ENCODE measurements at regions not wholly inside any gene's neighbourhood (a gene's known extent, or its start where the extent isn't known, plus 50 kb on each side); places are given as distances from the start of the nearest gene placed in this dataset.

DNA sequence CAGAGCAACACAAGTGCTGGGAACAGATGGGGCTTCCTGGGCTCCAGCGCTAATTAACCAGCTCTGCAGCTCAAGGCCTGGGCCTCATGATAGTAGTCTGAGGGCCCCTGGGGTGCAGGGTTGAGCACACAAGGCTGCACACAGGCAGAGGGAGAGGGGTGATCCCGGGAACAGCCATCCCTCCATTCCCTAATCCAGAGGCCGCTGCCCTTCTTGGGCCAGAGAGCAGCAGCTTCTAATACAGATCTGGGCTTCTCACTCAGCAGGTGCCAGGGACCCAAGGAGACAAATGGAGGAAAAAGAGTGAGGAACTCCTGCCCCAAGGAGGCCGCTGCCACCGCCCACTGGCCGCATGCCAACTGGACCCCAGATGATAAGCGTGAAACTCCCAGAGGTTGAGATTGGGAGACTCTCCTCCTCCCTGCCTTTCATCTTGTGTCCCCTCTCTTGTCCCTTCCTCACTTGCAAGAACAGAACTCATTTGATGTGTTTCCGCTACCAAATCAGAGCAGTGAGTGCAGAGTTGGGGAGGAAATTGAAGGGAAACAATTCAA is 58.0 kb upstream of the IFNAR2 start:
- no peaks in the 10 kb centered on the region for H3K4me1 Mint-ChIP-seq (ENCODE audit: low read depth)
- no peak for DNase-seq (ENCODE audit: low spot score)
- H3K27me3 Mint-ChIP-seq (ENCODE audit: low read depth) = peaks cover 33% of the 10 kb centered on the region
- no peaks in the 10 kb centered on the region for H3K36me3 Mint-ChIP-seq (ENCODE audit: low read depth)
- H3K4me3 Mint-ChIP-seq = no peak overlapping the region
- no peaks in the 10 kb centered on the region for H3K9me3 Mint-ChIP-seq
- H3K27ac Mint-ChIP-seq = no peak overlapping the region

DNA sequence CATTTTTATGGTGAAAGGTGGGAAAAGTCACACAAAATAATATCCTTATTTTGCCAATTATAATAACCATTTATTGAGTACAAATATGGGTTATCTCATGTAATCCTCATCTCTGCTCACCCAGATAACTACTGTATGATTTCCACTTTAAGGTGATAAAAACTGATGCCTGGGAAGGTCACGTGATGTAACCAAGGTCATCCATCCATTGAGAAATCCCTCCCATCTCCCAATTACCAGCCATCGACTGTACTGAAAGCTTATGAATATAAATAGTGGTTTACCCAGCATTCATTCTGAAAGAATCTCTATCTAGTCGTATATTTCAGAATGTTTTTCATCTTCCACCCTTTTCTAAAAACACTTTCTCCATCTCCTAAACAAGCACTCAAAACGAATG is 55.0 kb upstream of the IFNAR2 start:
- Mint-ChIP-seq H3K9me3 (no peaks in the 10 kb centered on the region), H3K4me3 (no peak overlapping the region), H3K27ac (no peak overlapping the region), H3K4me1 (ENCODE audit: low read depth) (no peaks in the 10 kb centered on the region), H3K27me3 (ENCODE audit: low read depth) (peaks cover 21% of the 10 kb centered on the region), H3K36me3 (ENCODE audit: low read depth) (no peaks in the 10 kb centered on the region)
- DNase-seq (ENCODE audit: low spot score) = no peak
